ENCODE measurements at regions not wholly inside any gene's neighbourhood (a gene's known extent, or its start where the extent isn't known, plus 50 kb on each side); places are given as distances from the start of the nearest gene placed in this dataset.

- TF ChIP-seq CTCF (IDR thresholded peaks at IDR 0.05) (no peak), POLR2A (IDR thresholded peaks at IDR 0.05) (no peak)
Observed at GRCh38 chr2:20104900-20105545, 53.6 kb upstream of the LAPTM4A start.
